Peyer's patch (tissue), 4 donors: ENCODE measurements at regions not wholly inside any gene's neighbourhood (a gene's known extent, or its start where the extent isn't known, plus 50 kb on each side); places are given as distances from the start of the nearest gene placed in this dataset.
A peak's percentile ranks its signal among the peaks of the same experiment; 100 is the strongest.

ENCODE experiments used
- DNase-seq, 3 donors: peaks; one replicate each; pipeline ENCODE4 v3.0.0-alpha.2; 2017 to 2019
- H3K27ac ChIP-seq, 4 donors: fragments of 200-600 bp; sonication (generic); one replicate each; pipeline ENCODE4 v1.5.1; 2016 to 2019
- H3K27me3 ChIP-seq, 2 donors: fragments of 200-600 bp; sonication (generic); one replicate each; pipeline ENCODE4 v1.5.1; 2019
- H3K36me3 ChIP-seq, 3 donors: fragments of 200-600 bp; sonication (generic); one replicate each; pipeline ENCODE4 v1.5.1; 2016 to 2019
- H3K4me1 ChIP-seq, 4 donors: fragments of 200-600 bp; sonication (generic); one replicate each; pipeline ENCODE4 v1.5.1; 2016 to 2019
- H3K4me3 ChIP-seq, 4 donors: fragments of 200-600 bp; sonication (generic); 1 replicate in 3 of 4; 2 replicates in 1 of 4; pipeline ENCODE4 v1.5.1; 2016 to 2019; ENCODE audit warnings: mild to moderate bottlenecking in 1 of 4
- H3K9me3 ChIP-seq, 4 donors: fragments of 200-600 bp; sonication (generic); one replicate each; pipeline ENCODE4 v1.5.1; 2016 to 2019; ENCODE audit warnings: mild to moderate bottlenecking in 1 of 4
- CTCF ChIP-seq, 6 experiments: fragments of 450-650 bp in 4 of 6; fragments of 200-600 bp in 2 of 6; sonication (generic) in 1 of 6; IDR thresholded peaks; one replicate each; pipeline ENCODE4 v1.5.1; 2017 to 2019; ENCODE audit warnings: antibody characterized with exemption in 6 of 6, mild to moderate bottlenecking in 3 of 6, moderate library complexity in 1 of 6
- POLR2A ChIP-seq, 2 donors: fragments of 450-650 bp; IDR thresholded peaks; one replicate each; pipeline ENCODE4 v1.5.1; 2017; ENCODE audit warnings: antibody characterized with exemption in 2 of 2, mild to moderate bottlenecking in 2 of 2, moderate library complexity in 2 of 2

- Histone ChIP-seq H3K4me3 (no peak overlapping the region), H3K9me3 (no peaks in the 10 kb centered on the region), H3K36me3 (no peaks in the 10 kb centered on the region), H3K27me3 (no peaks in the 10 kb centered on the region), H3K27ac (no peak overlapping the region), H3K4me1 (no peaks in the 10 kb centered on the region)
- peak; percentile 44 to 65 (median 59) for TF ChIP-seq CTCF (IDR thresholded peaks at IDR 0.05)
- no peak for TF ChIP-seq POLR2A (IDR thresholded peaks at IDR 0.05)
- DNase-seq: peak; percentile 61 to 88 (median 75)
Measured at GRCh38 chr2:133886735-133887675, 318.7 kb upstream of the NCKAP5 start.

- H3K4me1 ChIP-seq: no peaks in the 10 kb centered on the region
- H3K27me3 ChIP-seq: no peaks in the 10 kb centered on the region
- no peaks in the 10 kb centered on the region for H3K36me3 ChIP-seq
- no peaks in the 10 kb centered on the region for H3K9me3 ChIP-seq
- TF ChIP-seq CTCF (IDR thresholded peaks at IDR 0.05): no peak
- no peak for TF ChIP-seq POLR2A (IDR thresholded peaks at IDR 0.05)
- H3K4me3 ChIP-seq: no peak overlapping the region
- no peak overlapping the region for H3K27ac ChIP-seq
- DNase-seq: no peak
Measured at GRCh38 chr2:133887676-133888040, 319.4 kb upstream of the NCKAP5 start.

GRCh38 chr2:133888107-133888506 lies 319.8 kb upstream of the NCKAP5 start:
- Histone ChIP-seq H3K4me3 (no peak overlapping the region), H3K36me3 (no peaks in the 10 kb centered on the region), H3K4me1 (no peaks in the 10 kb centered on the region), H3K27me3 (no peaks in the 10 kb centered on the region), H3K9me3 (no peaks in the 10 kb centered on the region), H3K27ac (no peak overlapping the region)
- no peak for DNase-seq
- TF ChIP-seq CTCF (IDR thresholded peaks at IDR 0.05) (no peak), POLR2A (IDR thresholded peaks at IDR 0.05) (no peak)

- Histone ChIP-seq H3K27me3 (no peaks in the 10 kb centered on the region), H3K4me3 (no peak overlapping the region), H3K36me3 (no peaks in the 10 kb centered on the region), H3K27ac (no peak overlapping the region), H3K4me1 (no peaks in the 10 kb centered on the region), H3K9me3 (no peaks in the 10 kb centered on the region)
- no peak for DNase-seq
- TF ChIP-seq CTCF (IDR thresholded peaks at IDR 0.05): no peak
- TF ChIP-seq POLR2A (IDR thresholded peaks at IDR 0.05): no peak
Measured at GRCh38 chr2:133888621-133889219, 320.5 kb upstream of the NCKAP5 start.

GRCh38 chr2:133892352-133892913 lies 324.2 kb upstream of the NCKAP5 start:
- Histone ChIP-seq H3K9me3 (no peaks in the 10 kb centered on the region), H3K4me3 (no peak overlapping the region), H3K27me3 (no peaks in the 10 kb centered on the region), H3K36me3 (no peaks in the 10 kb centered on the region), H3K27ac (no peak overlapping the region), H3K4me1 (no peaks in the 10 kb centered on the region)
- DNase-seq: no peak
- no peak for TF ChIP-seq CTCF (IDR thresholded peaks at IDR 0.05)
- no peak for TF ChIP-seq POLR2A (IDR thresholded peaks at IDR 0.05)
